ENCODE measurements at regions not wholly inside any gene's neighbourhood (a gene's known extent, or its start where the extent isn't known, plus 50 kb on each side); places are given as distances from the start of the nearest gene placed in this dataset.

DNA sequence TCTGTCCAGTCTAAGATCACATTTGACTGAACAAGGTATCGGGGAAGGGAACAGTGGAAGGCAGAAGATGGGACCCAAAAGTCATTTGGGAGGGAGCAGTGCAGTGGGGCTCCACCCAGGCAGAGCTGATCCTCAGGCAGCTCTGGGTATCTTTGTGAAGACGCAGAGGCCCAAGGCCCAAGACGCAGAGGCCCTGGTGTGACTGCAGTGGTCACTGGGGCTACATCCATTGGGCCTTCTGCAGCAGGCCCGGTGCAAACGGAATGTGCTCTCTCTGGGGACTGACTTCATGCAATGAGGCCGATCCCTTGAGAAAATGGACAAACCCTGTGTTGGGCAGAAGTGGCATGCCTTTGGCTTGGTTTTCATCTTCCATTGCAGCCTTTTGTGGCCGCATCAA lies 463.4 kb upstream of the ZNF507 start:
- TF ChIP-seq, protein P1, sequence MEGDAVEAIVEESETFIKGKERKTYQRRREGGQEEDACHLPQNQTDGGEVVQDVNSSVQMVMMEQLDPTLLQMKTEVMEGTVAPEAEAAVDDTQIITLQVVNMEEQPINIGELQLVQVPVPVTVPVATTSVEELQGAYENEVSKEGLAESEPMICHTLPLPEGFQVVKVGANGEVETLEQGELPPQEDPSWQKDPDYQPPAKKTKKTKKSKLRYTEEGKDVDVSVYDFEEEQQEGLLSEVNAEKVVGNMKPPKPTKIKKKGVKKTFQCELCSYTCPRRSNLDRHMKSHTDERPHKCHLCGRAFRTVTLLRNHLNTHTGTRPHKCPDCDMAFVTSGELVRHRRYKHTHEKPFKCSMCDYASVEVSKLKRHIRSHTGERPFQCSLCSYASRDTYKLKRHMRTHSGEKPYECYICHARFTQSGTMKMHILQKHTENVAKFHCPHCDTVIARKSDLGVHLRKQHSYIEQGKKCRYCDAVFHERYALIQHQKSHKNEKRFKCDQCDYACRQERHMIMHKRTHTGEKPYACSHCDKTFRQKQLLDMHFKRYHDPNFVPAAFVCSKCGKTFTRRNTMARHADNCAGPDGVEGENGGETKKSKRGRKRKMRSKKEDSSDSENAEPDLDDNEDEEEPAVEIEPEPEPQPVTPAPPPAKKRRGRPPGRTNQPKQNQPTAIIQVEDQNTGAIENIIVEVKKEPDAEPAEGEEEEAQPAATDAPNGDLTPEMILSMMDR (IDR thresholded peaks at IDR 0.05): no peak
- no peak for TF ChIP-seq POLR2A (IDR thresholded peaks at IDR 0.05)
